ENCODE measurements at regions not wholly inside any gene's neighbourhood (a gene's known extent, or its start where the extent isn't known, plus 50 kb on each side); places are given as distances from the start of the nearest gene placed in this dataset.

- no peak for DNase-seq (ENCODE audit: low read depth, low spot score)
Observed at GRCh38 chr4:26104056-26104685, 190.2 kb downstream of the SMIM20 start.

DNA sequence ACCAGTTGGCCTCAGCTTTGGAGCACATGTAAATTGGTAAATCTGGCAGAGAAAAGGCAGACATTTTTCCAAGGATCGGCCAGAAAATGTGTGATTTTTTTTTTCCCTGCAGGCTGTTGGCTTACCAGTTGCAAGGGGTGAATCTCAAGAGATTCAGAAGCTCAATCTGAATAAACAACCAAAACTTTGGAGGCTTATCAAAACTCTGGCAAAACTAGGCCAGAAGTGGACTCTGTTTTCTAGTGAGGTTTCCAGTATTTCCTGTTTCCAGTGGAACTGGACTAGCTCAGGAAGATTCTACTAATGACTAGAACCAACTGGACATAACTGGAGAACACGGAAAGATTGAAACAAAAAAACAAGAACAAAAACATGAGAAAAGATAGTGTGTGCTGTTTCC lies 191.3 kb downstream of the SMIM20 start:
- no peak for DNase-seq (ENCODE audit: low read depth, low spot score)

- DNase-seq (ENCODE audit: low read depth, low spot score): no peak
Observed at GRCh38 chr4:26105815-26106699, 192.0 kb downstream of the SMIM20 start.

DNA sequence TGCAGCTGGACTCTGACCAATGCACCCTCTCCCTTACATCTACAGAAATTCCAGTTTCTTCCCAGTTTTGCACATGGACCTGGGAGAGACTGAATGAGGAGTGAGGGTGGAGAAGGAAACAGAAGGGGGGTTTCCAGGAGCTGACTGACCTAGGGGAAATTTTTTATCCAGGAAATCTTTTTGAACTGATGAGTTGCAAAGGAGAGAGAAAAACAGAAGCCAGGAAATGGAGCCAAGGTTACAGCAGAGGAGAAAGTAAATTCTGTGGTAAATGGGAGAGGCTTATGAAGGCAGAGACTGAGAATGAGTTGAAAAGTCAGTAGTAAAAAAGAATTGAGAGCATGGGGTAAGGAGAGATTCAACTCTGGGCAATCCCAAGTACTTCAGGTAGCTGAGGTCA lies 192.8 kb downstream of the SMIM20 start:
- DNase-seq (ENCODE audit: low read depth, low spot score): no peak

- DNase-seq (ENCODE audit: low read depth, low spot score): no peak
Observed at GRCh38 chr4:26108054-26108453, 194.0 kb downstream of the SMIM20 start.

GRCh38 chr4:26110493-26110892 lies 196.5 kb downstream of the SMIM20 start:
- DNase-seq (ENCODE audit: low read depth, low spot score): no peak

DNA sequence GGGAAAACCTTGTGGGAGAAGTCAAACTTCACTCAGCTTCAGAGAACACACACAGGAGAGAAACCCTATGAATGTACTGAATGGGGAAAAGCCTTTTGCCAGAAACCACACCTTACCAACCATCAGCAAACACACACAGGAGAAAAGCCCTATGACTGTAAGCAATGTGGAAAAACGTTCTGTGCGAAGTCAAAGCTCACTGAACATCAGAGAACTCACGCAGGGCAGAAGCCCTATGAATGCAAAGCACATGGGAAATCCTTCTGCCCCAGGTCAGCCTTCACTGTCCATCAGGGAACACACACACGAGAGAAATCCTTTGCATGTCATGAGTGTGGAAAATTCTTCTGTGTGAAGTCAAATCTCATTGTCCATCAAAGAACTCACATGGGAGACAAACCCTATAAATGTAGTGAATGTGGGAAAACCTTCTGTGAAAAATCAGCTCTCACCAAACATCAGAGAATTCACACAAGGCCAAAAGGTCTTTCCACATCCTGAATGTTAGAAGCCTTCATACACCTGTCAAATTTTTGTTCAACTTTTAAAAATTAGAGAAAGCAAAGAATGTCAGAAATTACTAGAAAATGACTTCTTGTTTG lies 199.4 kb downstream of the SMIM20 start:
- DNase-seq (ENCODE audit: low read depth, low spot score): no peak

DNA sequence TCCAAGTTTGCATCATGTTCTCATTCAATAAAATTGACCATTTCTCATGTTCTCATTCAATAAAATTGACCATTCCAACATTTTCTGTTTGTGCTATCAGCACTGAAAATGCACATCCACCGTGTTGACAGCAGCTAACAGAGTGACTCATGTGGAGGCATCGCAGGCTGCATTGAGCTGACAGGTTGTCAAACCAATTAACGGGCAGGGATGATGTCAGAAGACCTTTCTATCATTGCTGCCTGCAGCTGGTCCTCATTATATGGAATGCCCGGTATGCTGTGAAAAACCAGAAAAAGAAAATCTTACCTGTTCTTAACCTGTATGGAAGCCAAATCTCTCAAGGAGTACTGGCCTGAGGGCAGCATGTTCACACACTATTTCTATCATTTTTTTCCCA lies 202.0 kb downstream of the SMIM20 start:
- DNase-seq (ENCODE audit: low read depth, low spot score): no peak

DNA sequence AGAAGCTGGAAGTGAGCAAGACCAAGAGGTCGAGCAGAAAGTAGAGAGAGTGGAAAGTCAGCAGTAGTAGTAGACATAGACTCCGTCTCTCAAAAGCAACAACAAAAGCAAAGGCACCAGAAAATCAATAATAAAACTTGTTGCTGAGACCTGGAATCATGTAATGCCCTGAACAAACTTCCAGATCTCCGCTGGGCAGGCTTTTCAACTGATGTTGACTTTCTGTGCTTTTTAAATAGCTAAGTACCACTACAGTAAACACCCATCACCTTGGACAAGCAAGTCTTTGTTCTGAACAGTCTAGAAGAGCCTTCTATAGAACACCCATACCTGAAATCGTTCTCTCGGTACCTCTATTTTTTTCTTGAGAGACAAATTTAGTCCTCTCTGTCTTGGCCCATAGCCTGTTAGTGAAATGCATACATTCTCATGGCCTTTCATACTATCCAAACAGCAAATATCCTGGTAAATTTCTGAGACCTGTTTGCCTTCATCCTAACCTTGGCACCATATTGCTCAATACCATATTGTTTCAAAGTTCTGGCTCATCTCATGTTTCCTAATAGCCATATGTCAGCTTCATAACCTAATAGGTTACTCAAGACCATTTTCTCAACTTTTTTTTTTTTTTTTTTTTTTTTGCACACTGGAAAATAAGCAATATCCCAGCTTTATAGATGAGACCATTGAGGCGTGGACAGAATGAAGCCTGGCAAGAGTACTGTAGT lies 200.6 kb upstream of the RBPJ start:
- DNase-seq (ENCODE audit: low read depth, low spot score): no peak

- DNase-seq (ENCODE audit: low read depth, low spot score): no peak
Observed at GRCh38 chr4:26122690-26123089, 198.1 kb upstream of the RBPJ start.

DNA sequence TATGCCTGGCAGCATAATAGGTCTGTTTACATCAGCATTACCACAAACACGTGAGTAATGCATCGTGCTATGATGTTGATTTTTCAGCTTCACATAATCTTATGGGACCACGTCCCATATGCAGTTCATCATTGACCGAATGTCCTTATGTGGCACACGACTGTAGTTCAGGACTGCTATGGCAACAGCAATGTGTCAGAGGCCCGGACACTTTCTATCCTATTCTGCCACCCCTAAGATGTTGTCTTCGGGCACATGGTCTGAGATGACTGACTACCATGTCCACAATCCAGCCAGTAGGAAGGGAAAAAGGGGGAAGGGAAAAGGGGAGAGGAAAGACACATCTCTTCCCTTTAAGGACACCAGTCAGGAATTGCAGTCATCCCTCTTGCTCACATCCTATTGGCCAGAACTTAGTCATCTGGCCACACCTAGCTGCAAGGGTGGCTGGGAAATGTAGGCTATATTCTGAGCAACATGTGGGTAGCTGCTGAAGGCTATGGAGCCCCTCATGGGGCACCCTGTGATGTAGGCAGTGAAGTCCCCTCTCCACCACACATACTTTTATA lies 196.0 kb upstream of the RBPJ start:
- DNase-seq (ENCODE audit: low read depth, low spot score): no peak

DNA sequence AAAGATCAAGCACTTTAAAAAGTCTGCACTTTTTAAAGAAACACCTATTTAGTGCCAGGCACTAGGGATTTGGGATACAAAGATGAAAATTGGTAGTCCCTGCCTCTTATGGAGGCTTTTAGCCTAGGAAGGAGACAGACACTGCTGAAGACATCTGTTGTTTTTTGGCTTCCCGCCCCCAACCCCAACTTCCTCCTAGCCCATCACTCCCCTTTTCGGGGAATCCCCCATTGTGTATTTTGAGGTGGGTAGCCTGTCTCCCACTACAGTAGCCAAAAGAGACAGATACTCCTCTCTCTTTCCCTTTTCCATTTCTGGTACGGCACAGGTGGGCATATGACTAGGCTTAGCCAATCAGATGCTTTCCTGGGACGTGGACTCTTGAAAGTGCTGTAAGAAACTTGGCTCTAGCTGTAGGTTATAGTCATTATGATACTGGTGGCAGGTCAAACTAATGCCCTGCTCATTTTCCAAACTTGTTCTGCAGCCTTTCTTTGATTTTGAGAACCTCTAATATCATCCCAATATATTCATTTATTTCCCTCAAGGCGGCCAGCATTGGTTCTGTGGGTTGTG lies 194.6 kb upstream of the RBPJ start:
- no peak for DNase-seq (ENCODE audit: low read depth, low spot score)

- no peak for DNase-seq (ENCODE audit: low read depth, low spot score)
Observed at GRCh38 chr4:26126994-26127393, 193.8 kb upstream of the RBPJ start.

- DNase-seq (ENCODE audit: low read depth, low spot score): no peak
Observed at GRCh38 chr4:26127851-26128337, 192.9 kb upstream of the RBPJ start.

GRCh38 chr4:26130173-26130572 lies 190.6 kb upstream of the RBPJ start:
- DNase-seq (ENCODE audit: low read depth, low spot score): no peak

DNA sequence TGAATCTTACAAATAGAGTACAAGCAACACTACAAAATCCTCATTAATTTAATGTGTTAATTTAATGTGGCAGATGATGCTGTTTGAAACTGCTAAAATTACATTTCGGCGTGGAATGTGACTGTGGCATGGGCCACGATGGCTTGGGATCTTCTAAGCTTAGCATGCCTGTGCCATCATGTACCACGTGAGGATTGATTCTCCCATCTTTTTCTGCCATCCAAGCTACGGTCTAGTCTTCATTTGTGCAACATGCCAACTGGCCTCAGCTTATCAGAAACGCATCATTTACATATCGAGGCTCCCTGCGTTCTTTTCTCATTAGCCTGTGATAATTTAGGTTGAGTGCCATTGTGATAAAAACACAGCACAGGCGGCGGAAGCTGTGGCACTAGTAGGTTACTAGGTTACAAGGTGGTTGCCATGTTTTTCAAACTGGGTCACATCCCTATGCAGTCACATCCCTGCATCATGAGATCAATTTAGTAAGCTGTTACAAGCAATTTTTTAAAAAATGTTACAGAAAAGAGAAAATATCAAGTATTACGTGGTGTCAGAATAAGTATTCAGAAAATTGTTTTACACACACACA lies 189.9 kb upstream of the RBPJ start:
- no peak for DNase-seq (ENCODE audit: low read depth, low spot score)

GRCh38 chr4:26131711-26132110 lies 189.1 kb upstream of the RBPJ start:
- DNase-seq (ENCODE audit: low read depth, low spot score): no peak

DNA sequence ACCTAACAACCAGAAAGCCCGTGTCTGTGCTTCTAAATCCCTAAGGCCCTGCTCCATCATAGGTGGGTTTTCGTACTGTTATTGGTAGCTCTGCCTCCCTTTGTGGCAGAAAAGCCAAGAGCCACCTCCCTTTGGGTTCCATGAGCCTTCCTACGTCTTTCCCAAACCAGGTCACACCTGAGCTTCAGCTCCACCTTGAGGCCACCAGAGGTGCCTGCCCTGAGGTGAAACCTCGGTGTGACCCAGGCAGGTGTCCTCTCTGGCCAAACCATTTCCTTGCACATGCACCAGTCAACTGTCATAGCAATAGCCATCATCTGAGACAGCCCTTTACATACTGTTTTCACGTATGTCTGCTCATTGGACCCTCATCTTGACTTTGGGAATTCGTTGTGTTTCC lies 188.0 kb upstream of the RBPJ start:
- no peak for DNase-seq (ENCODE audit: low read depth, low spot score)

DNA sequence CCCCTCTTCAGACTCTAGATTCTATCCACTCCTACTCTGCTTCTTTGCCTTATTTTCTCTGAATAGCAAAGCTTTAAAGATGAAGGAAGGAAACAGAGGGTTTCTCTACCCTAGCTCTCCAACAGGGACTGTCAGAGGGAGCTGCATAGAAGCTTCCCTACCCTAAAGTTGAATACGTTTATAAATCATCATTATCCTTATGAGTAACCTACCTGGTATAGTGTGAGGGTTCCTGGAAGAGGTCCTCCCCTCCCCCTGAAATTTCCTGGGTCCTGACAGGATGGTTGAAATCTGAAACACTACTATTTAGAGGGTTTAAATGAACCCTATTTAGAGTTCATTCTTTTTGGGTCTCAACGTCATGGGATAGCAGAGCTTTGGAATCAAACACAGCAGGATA lies 187.0 kb upstream of the RBPJ start:
- no peak for DNase-seq (ENCODE audit: low read depth, low spot score)

DNA sequence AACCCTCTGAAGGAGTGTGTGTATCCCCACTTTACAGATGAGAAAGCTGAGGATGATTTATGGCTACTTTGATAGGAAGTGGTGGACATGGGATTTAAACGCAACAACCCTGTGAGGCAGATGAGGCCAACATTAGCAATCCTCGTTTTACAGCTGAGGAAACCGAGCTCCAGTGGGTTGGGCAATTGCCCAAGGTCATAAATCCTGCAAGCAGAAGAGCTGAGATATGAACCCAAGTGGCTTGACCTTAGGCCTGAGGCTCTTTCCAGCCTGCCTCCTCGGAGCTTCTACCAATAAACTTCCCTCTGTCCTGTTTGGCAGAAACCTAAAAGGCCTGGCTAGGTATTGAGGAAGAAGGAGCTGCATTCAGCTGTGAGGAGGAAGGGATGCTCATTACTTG lies 185.5 kb upstream of the RBPJ start:
- DNase-seq (ENCODE audit: low read depth, low spot score): no peak

GRCh38 chr4:26136615-26137014 lies 184.2 kb upstream of the RBPJ start:
- DNase-seq (ENCODE audit: low read depth, low spot score): no peak
